Endothelial cell of umbilical vein (primary cell): ENCODE measurements at regions not wholly inside any gene's neighbourhood (a gene's known extent, or its start where the extent isn't known, plus 50 kb on each side); places are given as distances from the start of the nearest gene placed in this dataset.

Source experiments
- CTCF ChIP-seq, 2 donors: IDR thresholded peaks; 1 replicate in 1 of 2; 2 replicates in 1 of 2; pipeline ENCODE4 v1.5.1; 2011; ENCODE audit warnings: low read length in 2 of 2, mild to moderate bottlenecking in 2 of 2, moderate library complexity in 2 of 2, control low read depth in 1 of 2, inconsistent platforms in 1 of 2, low read depth in 1 of 2; ENCODE audit not compliant: insufficient read depth in 1 of 2; ENCODE audit errors: extremely low read depth in 1 of 2
- EZH2 ChIP-seq: IDR thresholded peaks from 2 replicates; pipeline ENCODE4 v1.6.1; 2012; ENCODE audit warnings: borderline replicate concordance, low read depth, mild to moderate bottlenecking, moderate library complexity, low read length, inconsistent platforms; ENCODE audit not compliant: severe bottlenecking
- FOS ChIP-seq: IDR thresholded peaks from 2 replicates; pipeline ENCODE4 v1.6.1; 2011; ENCODE audit warnings: mild to moderate bottlenecking, low read length, moderate library complexity, borderline replicate concordance; ENCODE audit not compliant: insufficient read depth
- GATA2 ChIP-seq: IDR thresholded peaks from 2 replicates; pipeline ENCODE4 v1.7.0; 2011; ENCODE audit warnings: low read depth, mild to moderate bottlenecking, moderate library complexity, mixed read lengths, low read length; ENCODE audit not compliant: insufficient read length, insufficient read depth
- JUN ChIP-seq: IDR thresholded peaks from 2 replicates; pipeline ENCODE4 v1.6.1; 2011; ENCODE audit warnings: borderline replicate concordance, low read depth; ENCODE audit not compliant: insufficient read length, insufficient read depth
- MAX ChIP-seq: IDR thresholded peaks from 2 replicates; pipeline ENCODE4 v1.6.1; 2011; ENCODE audit not compliant: insufficient read depth, insufficient read length
- MYC ChIP-seq: IDR thresholded peaks from one replicate; pipeline ENCODE4 v1.6.1; 2011; ENCODE audit warnings: mild to moderate bottlenecking, low read depth, low read length
- POLR2A ChIP-seq: IDR thresholded peaks from 2 replicates; pipeline ENCODE4 v1.6.1; 2012; ENCODE audit warnings: low read depth, mild to moderate bottlenecking, control low read depth, low read length
- POLR2AphosphoS5 ChIP-seq: IDR thresholded peaks from 2 replicates; pipeline ENCODE4 v1.6.1; 2012; ENCODE audit warnings: low read depth, mild to moderate bottlenecking, control low read depth, low read length, moderate library complexity; ENCODE audit not compliant: insufficient read depth

- TF ChIP-seq POLR2AphosphoS5, result no peak
- TF ChIP-seq CTCF (IDR thresholded peaks at IDR 0.05; ENCODE audit: extremely low read depth in 1 of 2, insufficient read depth in 1 of 2, low read depth in 1 of 2, low read length in 2 of 2), result no peak
- TF ChIP-seq EZH2, result no peak
- no peak for TF ChIP-seq POLR2A
- no peak for TF ChIP-seq MYC
- no peak for TF ChIP-seq MAX
- TF ChIP-seq GATA2, result no peak
- TF ChIP-seq JUN, result no peak
- TF ChIP-seq FOS, result no peak
Observed at GRCh38 chr4:158043971-158044618, 128.7 kb downstream of the GASK1B start.
